Stimulated activated CD4-positive, alpha-beta T cell treated with anti-CD3 and anti-CD28 coated beads, TNF-alpha, amount 100 ng/mL, for 4 hours (primary cell): ENCODE measurements at regions not wholly inside any gene's neighbourhood (a gene's known extent, or its start where the extent isn't known, plus 50 kb on each side); places are given as distances from the start of the nearest gene placed in this dataset.
"Not testable (repeated sequence)": the region's sequence is repeated elsewhere in the genome, so short reads cannot be mapped to it uniquely, and the experiment has no call there.

ENCODE experiments used
- DNase-seq, 3 experiments: peaks; one replicate each; pipeline ENCODE4 v3.0.0-alpha.2; 2020; ENCODE audit warnings: low read depth in 3 of 3

DNA sequence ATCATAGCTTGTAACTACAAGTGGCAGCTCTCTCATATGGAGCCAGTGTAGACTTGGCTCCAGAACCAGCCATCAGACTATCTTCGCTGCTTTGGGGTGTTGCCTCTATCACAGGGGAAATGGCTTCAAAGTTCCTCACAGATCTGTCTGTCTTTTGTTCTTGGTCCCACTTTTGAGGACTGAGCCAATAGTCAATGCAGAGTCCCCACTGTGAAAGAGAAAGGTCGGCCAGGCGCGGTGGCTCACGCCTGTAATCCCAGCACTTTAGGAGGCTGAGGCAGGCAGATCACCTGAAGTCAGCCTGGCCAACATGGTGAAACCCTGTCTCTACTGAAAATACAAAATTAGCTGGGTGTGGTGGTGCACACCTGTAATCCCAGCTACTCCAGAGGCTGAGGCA lies 86.9 kb upstream of the FZD7 start:
- not testable (repeated sequence) for DNase-seq

GRCh38 chr2:201947287-201947686 lies 86.4 kb upstream of the FZD7 start:
- no peak for DNase-seq

DNA sequence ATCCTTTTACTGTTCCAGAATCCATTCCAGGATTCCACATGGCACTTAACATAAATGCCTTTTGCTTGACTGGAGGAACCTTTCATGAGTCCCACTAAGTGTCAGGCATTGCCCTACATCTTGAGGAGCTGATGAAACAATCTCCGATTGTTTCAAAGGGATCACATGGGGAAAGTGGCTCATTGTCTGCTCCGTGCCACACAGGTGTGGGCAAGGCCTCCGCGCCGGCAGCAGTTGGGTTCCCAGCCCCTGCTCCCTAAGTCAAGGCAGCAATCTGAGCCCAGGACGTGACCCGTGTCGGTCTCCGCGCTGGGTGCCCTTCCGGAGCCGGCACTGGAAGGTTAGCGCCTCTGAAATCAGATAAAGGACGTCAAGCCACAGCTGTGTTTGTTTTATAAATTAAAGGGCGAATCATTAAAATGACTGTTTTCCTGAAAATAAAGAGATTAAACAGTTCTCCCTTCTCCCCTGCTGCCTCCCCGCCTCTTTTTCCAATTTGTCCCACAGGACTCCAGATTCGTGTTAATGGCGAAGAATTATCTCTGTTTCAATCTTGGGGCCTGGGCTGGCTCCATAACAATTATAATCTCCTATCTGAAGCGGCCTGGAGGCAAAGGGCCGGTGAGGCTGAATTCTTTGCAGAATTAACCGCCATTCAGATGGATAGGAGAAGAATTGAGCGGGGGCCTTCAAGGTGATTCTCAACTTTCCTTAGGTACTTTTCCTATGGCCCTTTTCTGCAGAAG lies 84.3 kb upstream of the FZD7 start:
- DNase-seq = no peak

GRCh38 chr2:201949927-201950246 lies 83.8 kb upstream of the FZD7 start:
- no peak for DNase-seq

DNA sequence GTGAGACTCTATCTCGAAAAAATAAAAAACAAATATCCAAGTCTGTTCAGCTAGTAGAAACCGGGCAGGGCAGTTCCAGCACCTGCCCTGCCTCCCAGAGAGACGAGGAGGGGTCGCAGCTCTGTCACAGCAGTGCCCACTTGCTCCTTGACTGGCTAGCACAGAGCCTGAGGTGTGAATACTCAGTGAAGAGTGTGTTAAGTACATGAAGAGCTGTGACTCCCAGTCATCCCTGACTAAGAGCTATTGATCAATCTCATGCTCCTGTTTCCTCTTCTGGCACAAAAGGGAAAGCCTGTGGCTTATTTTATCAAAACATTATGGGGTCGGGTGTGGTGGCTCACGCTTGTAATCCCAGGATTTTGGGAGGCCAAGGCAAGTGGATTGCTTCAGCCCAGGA lies 83.0 kb upstream of the FZD7 start:
- DNase-seq = no peak

GRCh38 chr2:201952187-201952586 lies 81.5 kb upstream of the FZD7 start:
- DNase-seq = no peak

- no peak for DNase-seq
Measured at GRCh38 chr2:201953396-201953795, 80.3 kb upstream of the FZD7 start.

DNA sequence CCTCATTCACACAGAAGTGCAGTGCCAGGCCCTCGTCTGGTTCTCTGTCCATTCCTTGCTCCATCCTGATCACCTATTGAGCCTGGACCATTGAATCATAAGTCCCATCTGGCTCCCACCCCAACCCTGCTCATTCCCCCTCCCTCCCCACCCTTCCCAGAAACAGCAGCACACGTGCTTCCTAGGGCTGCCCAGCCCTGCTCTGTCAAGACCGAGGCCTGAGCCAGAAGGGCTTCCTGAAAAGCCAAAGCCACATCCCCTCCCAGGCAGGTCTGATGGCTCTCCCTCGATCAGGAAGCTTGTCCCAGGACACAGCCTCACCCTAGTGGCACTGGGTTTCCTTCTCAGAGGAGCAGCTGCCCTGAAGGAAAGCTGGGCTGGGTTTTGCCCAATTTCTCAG lies 79.8 kb upstream of the FZD7 start:
- DNase-seq = no peak

DNA sequence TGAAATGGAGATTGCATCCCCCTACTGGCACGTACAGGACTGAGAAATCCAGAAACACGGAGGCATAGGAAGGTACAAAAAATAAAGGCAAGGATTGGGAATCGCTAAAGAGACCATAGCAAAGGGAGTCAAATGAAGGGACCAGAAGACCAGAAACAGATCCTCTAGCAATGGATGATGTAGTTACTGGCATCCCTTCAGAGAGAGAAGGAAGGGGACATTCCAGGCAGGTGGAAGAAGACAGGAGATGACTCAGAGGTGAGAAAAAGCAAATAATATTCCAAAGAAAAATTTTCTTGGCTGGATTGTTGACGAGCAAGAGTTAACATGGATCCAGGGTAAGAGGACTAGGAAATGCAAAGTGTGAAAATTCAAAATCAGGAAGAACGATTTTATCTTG lies 78.4 kb upstream of the FZD7 start:
- no peak for DNase-seq

DNA sequence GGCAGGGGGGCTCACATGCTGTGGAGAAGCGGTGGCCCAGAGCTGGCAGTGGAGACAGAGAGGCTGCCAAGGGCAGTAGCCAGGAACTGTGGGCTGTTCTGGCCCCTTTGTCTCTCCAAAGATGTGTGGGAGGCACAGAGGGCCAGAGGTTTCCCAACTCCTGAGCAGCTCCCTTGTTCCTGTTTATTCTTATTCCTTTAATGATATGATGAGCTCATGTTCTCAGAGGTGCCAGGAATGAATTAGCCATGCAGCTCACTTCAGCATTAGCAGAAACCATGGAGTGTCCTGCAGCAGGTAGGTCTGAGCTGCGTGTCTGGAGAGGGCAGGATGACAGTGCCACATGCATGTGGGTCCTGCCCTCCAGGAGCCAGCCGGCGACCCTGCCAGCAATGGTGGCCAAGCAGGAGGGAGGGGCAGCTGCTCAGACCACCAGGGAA lies 77.9 kb upstream of the FZD7 start:
- no peak for DNase-seq

DNA sequence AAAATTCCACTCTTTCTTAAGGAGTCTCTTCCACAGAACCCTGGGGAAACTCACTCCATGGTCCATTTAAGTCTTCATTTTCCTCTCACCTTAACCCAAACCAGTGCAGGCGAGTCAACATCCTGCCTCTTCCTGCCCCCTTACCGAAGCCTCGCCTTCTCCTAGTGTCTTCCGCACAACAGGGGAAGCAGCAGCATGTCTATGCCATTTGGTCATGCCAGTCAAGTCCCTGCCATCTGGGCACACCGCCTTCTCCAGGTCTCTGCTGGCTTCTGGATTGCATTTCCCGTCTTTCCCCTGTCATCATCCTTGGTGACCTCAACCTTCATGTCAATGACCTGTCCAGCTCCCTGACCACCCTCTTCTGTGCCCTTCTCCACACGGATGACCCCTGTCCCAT lies 77.3 kb upstream of the FZD7 start:
- DNase-seq = no peak

DNA sequence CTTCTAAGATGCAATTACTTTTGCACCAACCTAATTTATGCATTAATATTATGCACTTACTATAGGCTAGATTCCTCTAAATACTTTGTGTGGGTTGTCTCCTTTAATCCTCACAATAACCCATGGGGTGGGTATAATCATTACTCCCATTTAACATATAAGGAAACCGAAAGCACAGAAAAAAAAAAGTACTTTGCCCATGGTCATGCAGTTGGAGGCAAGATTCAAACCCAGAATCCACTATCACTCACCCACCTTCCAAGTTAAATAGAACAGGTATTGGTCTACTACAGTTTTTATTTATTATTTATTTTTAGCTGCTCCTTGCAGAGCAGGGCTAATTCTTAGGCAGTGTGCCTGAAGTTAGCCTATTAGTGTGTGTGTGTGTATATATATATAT lies 76.6 kb upstream of the FZD7 start:
- no peak for DNase-seq

DNA sequence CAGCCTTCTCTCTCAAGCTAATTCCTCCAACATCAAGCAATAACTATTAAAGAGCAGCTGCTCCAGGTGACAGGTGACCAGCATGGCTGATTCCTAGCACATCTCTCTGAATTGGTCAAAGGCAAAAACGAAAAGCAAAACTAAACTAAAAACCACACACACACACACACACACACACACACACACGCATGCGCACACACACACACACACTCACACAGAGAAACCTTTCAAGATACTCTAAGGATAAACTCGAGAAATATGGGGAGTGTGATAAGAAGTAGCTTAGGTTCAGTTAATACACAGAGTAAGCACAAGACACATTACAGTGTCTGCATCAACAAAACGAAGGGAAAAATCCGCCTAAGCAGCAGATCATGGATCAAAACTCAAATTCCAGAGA lies 74.5 kb upstream of the FZD7 start:
- DNase-seq = no peak

- DNase-seq = no peak
Measured at GRCh38 chr2:201959626-201960025, 74.0 kb upstream of the FZD7 start.

GRCh38 chr2:201960305-201960704 lies 73.3 kb upstream of the FZD7 start:
- no peak for DNase-seq

DNA sequence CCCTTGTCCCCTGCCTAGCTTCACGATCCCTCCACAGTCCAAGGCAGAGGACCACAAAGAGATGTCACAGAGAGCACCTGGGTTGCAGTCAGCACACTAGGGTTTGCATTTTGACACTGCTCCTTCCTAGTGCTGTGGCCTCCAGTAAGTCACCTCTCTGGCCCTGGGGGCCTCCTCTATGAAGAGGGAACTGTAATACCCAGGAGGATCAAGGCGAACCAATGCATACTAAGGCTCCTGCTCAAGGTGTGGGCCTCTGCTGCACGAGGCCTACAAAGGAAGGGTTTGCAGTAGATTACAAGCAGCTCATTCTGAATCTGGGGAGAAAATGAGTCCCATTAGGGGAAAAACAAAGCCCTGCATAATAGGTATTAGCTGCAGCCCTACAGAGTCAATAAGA lies 72.3 kb upstream of the FZD7 start:
- DNase-seq = no peak

DNA sequence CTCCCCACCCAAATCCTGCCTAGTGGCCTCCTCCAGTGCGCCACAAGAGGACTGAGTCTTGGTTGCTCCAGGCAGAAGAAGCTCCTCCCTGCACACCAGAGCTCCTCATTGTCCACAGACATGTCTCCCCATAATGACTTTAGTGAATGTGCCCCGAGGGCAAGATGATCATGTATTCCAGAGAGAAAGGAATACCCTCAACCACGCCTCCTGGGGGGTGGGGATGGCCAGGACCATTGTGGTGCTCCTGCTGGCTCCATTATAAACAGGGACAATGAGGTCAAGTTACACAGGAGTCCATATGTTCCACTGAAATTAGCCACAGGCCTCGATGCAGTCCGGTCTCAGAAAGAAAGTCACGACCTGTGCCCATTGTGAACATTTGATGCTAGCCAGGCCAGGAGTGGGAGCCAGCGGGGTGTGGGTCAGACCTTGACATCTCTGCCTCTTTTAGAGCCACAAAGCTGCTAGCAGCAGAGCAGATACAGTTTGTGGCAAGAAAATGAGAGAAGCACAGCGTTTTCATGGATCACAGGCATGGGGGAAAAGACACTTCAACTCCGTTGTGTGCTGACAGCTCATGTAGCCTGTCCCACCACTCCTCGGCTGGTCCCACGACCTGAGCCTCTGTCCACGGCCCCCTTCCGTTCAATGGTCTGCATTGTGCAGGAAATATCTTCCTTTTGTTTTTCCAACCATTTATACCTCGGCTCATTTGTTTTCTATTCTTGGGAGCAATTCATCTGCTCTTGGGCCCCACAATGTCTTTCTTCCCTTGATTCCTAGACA lies 70.7 kb upstream of the FZD7 start:
- no peak for DNase-seq

- no peak for DNase-seq
Measured at GRCh38 chr2:201964011-201964410, 69.6 kb upstream of the FZD7 start.

DNA sequence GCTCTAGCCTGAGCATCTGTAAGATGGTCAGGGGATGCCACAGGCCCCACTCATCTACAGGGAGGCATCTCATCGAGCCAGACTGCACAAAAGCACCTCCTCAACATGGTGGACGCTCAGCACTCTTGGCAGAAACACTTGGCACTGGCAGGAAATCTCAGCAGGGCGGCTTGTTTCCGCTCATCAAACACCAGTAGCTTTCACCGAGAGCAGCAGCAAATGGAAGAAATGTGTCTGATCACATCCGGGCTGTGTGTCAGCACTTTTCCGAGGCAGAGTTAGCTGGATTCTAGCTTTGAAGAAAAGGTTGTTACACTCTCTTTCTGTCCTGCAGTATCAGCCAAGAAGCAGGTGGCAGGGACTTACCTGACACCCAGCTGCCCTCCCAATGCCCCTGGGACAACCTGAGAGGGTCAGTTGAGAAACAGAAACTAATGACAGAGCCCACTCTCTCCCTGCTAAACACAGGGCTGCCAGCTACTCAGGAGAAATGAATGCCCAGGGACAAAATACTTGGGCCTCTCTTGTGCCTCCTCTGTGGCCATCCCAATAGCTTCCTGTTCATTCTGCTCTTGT lies 68.9 kb upstream of the FZD7 start:
- DNase-seq = peak in 2 of 3 experiments; percentile 6 to 21

DNA sequence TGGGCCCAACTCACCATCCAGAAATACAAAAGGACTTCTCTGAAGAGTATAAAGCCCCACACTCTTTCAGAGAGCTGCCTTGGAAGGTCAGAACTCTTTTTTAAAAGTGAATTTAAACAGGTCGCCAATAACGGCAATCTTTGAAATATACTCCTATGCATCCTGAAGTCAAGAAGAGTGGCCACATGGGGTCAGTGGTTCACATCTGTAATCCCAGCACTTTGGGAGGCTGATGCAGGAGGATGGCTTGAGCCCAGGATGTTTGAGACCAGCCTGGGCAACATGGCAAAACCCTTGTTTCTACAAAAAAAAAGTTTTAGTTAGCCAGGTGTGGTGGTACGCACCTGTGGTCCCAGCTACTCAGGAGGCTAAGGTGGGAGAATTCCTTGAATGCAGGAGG lies 68.1 kb upstream of the FZD7 start:
- DNase-seq = no peak

DNA sequence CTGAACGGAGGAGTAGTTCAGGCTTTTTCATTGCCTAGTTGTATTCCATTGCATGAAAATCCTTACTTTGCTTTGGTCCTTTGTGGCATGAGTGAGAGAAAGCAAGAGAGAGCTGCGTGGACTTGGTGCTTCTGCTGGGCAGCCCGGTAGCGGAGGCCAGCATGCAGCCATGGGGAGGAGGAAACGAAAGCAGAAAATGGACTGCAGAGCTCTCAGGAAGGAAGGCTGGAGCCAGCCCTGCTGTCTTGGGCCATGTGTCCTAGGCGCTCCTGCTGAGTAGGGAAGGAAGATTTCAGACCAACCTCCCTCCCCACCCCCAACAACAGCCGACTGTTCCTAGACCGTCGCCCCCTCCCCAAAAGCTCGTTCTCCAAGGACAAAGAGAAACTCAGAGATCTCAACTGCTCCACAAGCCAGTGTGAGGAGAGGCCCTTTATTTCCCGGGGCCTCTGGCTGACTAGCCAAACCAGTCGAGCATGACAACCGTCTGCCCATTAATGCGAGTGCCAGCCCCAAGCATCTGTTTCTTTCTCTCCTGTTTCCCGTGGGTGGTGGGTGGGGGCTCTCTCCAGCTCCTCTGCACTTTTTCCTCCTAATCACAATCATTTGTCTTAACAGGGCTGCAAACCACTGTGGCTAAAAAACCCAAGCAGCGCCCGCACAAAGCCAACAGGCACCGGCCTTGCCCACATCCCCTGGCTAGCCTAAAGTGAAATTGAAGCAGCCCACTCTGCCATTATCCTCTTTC lies 66.8 kb upstream of the FZD7 start:
- DNase-seq = no peak

GRCh38 chr2:201968050-201968449 lies 65.6 kb upstream of the FZD7 start:
- DNase-seq = no peak
